ENCODE measurements at regions not wholly inside any gene's neighbourhood (a gene's known extent, or its start where the extent isn't known, plus 50 kb on each side); places are given as distances from the start of the nearest gene placed in this dataset.

- TF ChIP-seq CTCF (IDR thresholded peaks at IDR 0.05; ENCODE audit: low read depth, low read length, poor library complexity, severe bottlenecking) (no peak), EZH2phosphoT487 (IDR thresholded peaks at IDR 0.05; ENCODE audit: borderline replicate concordance, low read length) (no peak)
These were observed 261.1 kb upstream of the SNX7 start for GRCh38 chr1:98400446-98400845.

Measured in DOHH2 (cell line).